Gastrocnemius medialis (tissue), 4 donors: ENCODE measurements at regions not wholly inside any gene's neighbourhood (a gene's known extent, or its start where the extent isn't known, plus 50 kb on each side); places are given as distances from the start of the nearest gene placed in this dataset.

Experiments used
- CTCF ChIP-seq, 5 experiments: fragments of 450-650 bp in 3 of 5; fragments of 200-600 bp in 2 of 5; sonication (generic) in 2 of 5; IDR thresholded peaks in 4 of 5; conservative IDR thresholded peaks in 1 of 5; 1 replicate in 4 of 5; 2 replicates in 1 of 5; pipeline ENCODE4 v1.5.1; 2016 to 2019; ENCODE audit warnings: antibody characterized with exemption in 5 of 5, mild to moderate bottlenecking in 3 of 5, moderate library complexity in 3 of 5
- POLR2A ChIP-seq, 2 donors: fragments of 450-650 bp; IDR thresholded peaks; one replicate each; pipeline ENCODE4 v1.6.1; 2017; ENCODE audit warnings: antibody characterized with exemption in 2 of 2, mild to moderate bottlenecking in 2 of 2, moderate library complexity in 2 of 2

- no peak for TF ChIP-seq POLR2A (IDR thresholded peaks at IDR 0.05)
- no peak for TF ChIP-seq CTCF (IDR thresholded peaks at IDR 0.05 in 4 of 5, conservative IDR thresholded peaks at IDR 0.05 in 1 of 5)
Observed at GRCh38 chr4:95754667-95755066, 85.2 kb upstream of the PDHA2 start.
